ENCODE measurements at regions not wholly inside any gene's neighbourhood (a gene's known extent, or its start where the extent isn't known, plus 50 kb on each side); places are given as distances from the start of the nearest gene placed in this dataset.

DNA sequence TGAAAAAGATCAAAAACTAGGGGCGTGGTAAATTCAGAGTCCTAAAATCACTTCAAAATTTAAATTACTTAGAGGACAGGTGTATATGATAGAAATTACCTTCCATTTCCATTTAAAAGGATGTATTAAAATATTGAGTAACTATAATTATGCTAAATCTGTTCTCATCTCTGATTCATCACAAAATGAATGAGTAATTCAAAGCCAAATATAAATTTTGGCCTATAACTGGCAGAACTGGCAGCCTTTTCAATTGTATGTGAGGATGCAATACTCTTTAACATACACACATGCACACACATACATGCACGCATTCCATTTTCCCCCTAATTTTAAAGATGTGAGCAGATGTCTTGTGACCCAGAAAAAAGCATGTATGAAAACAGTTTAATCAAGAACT is 194.6 kb downstream of the EPM2A start:
- H3K27ac ChIP-seq (ENCODE audit: low read depth) = no peak overlapping the region
- no peaks in the 10 kb centered on the region for H3K9me2 ChIP-seq (ENCODE audit: insufficient read depth)
- H3K4me2 ChIP-seq = no peak overlapping the region
- no peak overlapping the region for H3K4me3 Mint-ChIP-seq
- H3K4me1 ChIP-seq (ENCODE audit: insufficient read depth) = no peaks in the 10 kb centered on the region; the same call in 1 of the 2 replicates
- peaks cover 23% of the 10 kb centered on the region for H3K27me3 Mint-ChIP-seq (ENCODE audit: insufficient read depth, low read depth, poor library complexity)
- ATAC-seq = no peak
- H3K36me3 Mint-ChIP-seq (ENCODE audit: low read depth) = no peaks in the 10 kb centered on the region
- H3K4me1 Mint-ChIP-seq = peaks cover 4% of the 10 kb centered on the region; the same call in 2 of the 3 replicates
- no peak overlapping the region for H3K27ac Mint-ChIP-seq
- peaks cover 43% of the 10 kb centered on the region for H3K27me3 ChIP-seq (ENCODE audit: insufficient read depth)
- H3F3A ChIP-seq (replicated peaks; ENCODE audit: low read depth) = no peaks in the 10 kb centered on the region
- no peaks in the 10 kb centered on the region for H3K79me2 ChIP-seq (replicated peaks; ENCODE audit: insufficient read depth)
- no peak overlapping the region for H3K4me3 ChIP-seq
- TF ChIP-seq CREB1 (CRISPR knock-in tag; IDR thresholded peaks at IDR 0.05; ENCODE audit: low read depth) = no peak
- TF ChIP-seq, protein P1, sequence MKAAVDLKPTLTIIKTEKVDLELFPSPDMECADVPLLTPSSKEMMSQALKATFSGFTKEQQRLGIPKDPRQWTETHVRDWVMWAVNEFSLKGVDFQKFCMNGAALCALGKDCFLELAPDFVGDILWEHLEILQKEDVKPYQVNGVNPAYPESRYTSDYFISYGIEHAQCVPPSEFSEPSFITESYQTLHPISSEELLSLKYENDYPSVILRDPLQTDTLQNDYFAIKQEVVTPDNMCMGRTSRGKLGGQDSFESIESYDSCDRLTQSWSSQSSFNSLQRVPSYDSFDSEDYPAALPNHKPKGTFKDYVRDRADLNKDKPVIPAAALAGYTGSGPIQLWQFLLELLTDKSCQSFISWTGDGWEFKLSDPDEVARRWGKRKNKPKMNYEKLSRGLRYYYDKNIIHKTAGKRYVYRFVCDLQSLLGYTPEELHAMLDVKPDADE (IDR thresholded peaks at IDR 0.05) = no peak
- TF ChIP-seq ZNF114 (CRISPR knock-in tag; IDR thresholded peaks at IDR 0.05) = no peak
- TF ChIP-seq ZNF331 (CRISPR knock-in tag; IDR thresholded peaks at IDR 0.05; ENCODE audit: low read depth) = no peak
- TF ChIP-seq POLR2AphosphoS5 (IDR thresholded peaks at IDR 0.05; ENCODE audit: low read depth) = no peak
- TF ChIP-seq, protein P2, sequence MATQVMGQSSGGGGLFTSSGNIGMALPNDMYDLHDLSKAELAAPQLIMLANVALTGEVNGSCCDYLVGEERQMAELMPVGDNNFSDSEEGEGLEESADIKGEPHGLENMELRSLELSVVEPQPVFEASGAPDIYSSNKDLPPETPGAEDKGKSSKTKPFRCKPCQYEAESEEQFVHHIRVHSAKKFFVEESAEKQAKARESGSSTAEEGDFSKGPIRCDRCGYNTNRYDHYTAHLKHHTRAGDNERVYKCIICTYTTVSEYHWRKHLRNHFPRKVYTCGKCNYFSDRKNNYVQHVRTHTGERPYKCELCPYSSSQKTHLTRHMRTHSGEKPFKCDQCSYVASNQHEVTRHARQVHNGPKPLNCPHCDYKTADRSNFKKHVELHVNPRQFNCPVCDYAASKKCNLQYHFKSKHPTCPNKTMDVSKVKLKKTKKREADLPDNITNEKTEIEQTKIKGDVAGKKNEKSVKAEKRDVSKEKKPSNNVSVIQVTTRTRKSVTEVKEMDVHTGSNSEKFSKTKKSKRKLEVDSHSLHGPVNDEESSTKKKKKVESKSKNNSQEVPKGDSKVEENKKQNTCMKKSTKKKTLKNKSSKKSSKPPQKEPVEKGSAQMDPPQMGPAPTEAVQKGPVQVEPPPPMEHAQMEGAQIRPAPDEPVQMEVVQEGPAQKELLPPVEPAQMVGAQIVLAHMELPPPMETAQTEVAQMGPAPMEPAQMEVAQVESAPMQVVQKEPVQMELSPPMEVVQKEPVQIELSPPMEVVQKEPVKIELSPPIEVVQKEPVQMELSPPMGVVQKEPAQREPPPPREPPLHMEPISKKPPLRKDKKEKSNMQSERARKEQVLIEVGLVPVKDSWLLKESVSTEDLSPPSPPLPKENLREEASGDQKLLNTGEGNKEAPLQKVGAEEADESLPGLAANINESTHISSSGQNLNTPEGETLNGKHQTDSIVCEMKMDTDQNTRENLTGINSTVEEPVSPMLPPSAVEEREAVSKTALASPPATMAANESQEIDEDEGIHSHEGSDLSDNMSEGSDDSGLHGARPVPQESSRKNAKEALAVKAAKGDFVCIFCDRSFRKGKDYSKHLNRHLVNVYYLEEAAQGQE (IDR thresholded peaks at IDR 0.05; ENCODE audit: unreplicated experiment) = no peak
- TF ChIP-seq, protein P3, sequence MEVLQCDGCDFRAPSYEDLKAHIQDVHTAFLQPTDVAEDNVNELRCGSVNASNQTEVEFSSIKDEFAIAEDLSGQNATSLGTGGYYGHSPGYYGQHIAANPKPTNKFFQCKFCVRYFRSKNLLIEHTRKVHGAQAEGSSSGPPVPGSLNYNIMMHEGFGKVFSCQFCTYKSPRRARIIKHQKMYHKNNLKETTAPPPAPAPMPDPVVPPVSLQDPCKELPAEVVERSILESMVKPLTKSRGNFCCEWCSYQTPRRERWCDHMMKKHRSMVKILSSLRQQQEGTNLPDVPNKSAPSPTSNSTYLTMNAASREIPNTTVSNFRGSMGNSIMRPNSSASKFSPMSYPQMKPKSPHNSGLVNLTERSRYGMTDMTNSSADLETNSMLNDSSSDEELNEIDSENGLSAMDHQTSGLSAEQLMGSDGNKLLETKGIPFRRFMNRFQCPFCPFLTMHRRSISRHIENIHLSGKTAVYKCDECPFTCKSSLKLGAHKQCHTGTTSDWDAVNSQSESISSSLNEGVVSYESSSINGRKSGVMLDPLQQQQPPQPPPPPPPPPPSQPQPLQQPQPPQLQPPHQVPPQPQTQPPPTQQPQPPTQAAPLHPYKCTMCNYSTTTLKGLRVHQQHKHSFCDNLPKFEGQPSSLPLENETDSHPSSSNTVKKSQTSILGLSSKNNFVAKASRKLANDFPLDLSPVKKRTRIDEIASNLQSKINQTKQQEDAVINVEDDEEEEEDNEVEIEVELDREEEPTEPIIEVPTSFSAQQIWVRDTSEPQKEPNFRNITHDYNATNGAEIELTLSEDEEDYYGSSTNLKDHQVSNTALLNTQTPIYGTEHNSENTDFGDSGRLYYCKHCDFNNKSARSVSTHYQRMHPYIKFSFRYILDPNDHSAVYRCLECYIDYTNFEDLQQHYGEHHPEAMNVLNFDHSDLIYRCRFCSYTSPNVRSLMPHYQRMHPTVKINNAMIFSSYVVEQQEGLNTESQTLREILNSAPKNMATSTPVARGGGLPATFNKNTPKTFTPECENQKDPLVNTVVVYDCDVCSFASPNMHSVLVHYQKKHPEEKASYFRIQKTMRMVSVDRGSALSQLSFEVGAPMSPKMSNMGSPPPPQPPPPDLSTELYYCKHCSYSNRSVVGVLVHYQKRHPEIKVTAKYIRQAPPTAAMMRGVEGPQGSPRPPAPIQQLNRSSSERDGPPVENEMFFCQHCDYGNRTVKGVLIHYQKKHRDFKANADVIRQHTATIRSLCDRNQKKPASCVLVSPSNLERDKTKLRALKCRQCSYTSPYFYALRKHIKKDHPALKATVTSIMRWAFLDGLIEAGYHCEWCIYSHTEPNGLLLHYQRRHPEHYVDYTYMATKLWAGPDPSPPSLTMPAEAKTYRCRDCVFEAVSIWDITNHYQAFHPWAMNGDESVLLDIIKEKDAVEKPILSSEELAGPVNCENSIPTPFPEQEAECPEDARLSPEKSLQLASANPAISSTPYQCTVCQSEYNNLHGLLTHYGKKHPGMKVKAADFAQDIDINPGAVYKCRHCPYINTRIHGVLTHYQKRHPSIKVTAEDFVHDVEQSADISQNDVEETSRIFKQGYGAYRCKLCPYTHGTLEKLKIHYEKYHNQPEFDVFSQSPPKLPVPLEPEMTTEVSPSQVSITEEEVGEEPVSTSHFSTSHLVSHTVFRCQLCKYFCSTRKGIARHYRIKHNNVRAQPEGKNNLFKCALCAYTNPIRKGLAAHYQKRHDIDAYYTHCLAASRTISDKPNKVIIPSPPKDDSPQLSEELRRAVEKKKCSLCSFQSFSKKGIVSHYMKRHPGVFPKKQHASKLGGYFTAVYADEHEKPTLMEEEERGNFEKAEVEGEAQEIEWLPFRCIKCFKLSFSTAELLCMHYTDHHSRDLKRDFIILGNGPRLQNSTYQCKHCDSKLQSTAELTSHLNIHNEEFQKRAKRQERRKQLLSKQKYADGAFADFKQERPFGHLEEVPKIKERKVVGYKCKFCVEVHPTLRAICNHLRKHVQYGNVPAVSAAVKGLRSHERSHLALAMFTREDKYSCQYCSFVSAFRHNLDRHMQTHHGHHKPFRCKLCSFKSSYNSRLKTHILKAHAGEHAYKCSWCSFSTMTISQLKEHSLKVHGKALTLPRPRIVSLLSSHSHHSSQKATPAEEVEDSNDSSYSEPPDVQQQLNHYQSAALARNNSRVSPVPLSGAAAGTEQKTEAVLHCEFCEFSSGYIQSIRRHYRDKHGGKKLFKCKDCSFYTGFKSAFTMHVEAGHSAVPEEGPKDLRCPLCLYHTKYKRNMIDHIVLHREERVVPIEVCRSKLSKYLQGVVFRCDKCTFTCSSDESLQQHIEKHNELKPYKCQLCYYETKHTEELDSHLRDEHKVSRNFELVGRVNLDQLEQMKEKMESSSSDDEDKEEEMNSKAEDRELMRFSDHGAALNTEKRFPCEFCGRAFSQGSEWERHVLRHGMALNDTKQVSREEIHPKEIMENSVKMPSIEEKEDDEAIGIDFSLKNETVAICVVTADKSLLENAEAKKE (CRISPR knock-in tag; IDR thresholded peaks at IDR 0.05) = no peak
- TF ChIP-seq STAT1 (IDR thresholded peaks at IDR 0.05; ENCODE audit: unreplicated experiment) = no peak
- no peak for TF ChIP-seq EZH2 (IDR thresholded peaks at IDR 0.05; ENCODE audit: low read depth, unreplicated experiment)
- TF ChIP-seq, protein P4, sequence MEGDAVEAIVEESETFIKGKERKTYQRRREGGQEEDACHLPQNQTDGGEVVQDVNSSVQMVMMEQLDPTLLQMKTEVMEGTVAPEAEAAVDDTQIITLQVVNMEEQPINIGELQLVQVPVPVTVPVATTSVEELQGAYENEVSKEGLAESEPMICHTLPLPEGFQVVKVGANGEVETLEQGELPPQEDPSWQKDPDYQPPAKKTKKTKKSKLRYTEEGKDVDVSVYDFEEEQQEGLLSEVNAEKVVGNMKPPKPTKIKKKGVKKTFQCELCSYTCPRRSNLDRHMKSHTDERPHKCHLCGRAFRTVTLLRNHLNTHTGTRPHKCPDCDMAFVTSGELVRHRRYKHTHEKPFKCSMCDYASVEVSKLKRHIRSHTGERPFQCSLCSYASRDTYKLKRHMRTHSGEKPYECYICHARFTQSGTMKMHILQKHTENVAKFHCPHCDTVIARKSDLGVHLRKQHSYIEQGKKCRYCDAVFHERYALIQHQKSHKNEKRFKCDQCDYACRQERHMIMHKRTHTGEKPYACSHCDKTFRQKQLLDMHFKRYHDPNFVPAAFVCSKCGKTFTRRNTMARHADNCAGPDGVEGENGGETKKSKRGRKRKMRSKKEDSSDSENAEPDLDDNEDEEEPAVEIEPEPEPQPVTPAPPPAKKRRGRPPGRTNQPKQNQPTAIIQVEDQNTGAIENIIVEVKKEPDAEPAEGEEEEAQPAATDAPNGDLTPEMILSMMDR (conservative IDR thresholded peaks at IDR 0.05; ENCODE audit: low read depth in 2 of 2) = no peak
- TF ChIP-seq EZH2phosphoT487 (IDR thresholded peaks at IDR 0.05; ENCODE audit: unreplicated experiment) = no peak
- TF ChIP-seq NANOG (IDR thresholded peaks at IDR 0.05; ENCODE audit: borderline replicate concordance) = no peak
- TF ChIP-seq JUNB (IDR thresholded peaks at IDR 0.05; ENCODE audit: unreplicated experiment) = no peak
- H2AFZ ChIP-seq = no peak overlapping the region
- no peaks in the 10 kb centered on the region; the same call in 2 of the 3 replicates for H3K9me3 Mint-ChIP-seq
- H3K36me3 ChIP-seq (ENCODE audit: insufficient read depth) = no peaks in the 10 kb centered on the region
- DNase-seq (ENCODE audit: low spot score) = no peak
- H4K20me1 ChIP-seq (replicated peaks; ENCODE audit: insufficient read depth) = no peaks in the 10 kb centered on the region; the same call in 1 of the 2 replicates

All from GM23338 (cell line).